K562 (cell line): ENCODE measurements at regions not wholly inside any gene's neighbourhood (a gene's known extent, or its start where the extent isn't known, plus 50 kb on each side); places are given as distances from the start of the nearest gene placed in this dataset.

Experiments
- ATAC-seq: fragments of 200-7000 bp; cut with Tn5 transposase; 3 replicates; pipeline ENCODE4 v1.9.1; 2020; ENCODE audit warnings: moderate library complexity
- BruUV-seq: library from RNA; stranded (reverse); fragments of 400-500 nt; replicated peaks from 2 replicates; lab custom pipeline; 2021; lab: Mats Ljungman, UMichigan
- CTCF ChIA-PET: fragments of 300-600 bp; formaldehyde crosslinking; extraction: SDS; loops from one replicate; lab custom pipeline; 2021; ENCODE audit warnings: low intra/inter-chr PET ratio; lab: Yijun Ruan, JAX
- POLR2A ChIA-PET: fragments of 300-600, 350-650 bp; sonication (Branson Sonifier 250); formaldehyde crosslinking; extraction: SDS; loops from one replicate; lab custom pipeline; 2021; ENCODE audit warnings: antibody characterized with exemption, inconsistent platforms; lab: Yijun Ruan, JAX
- DNase-seq, 4 experiments: peaks; one replicate each; pipeline versions ENCODE4 v3.0.0 to v3.0.0-alpha.2; 2011 to 2018; ENCODE audit warnings: low spot score in 3 of 4, mixed read lengths in 3 of 4; ENCODE audit errors: extremely low read depth in 1 of 4
- FAIRE-seq: peaks from 2 replicates; lab custom pipeline; 2011; peaks lifted over from hg19 to GRCh38; lab: Jason Lieb, UNC
- H2AFZ ChIP-seq: 2 replicates; pipeline ENCODE4 v1.6.0; 2011; ENCODE audit warnings: low read depth, low read length, control low read depth, inconsistent platforms
- H3K27ac ChIP-seq: fragments of 200-600 bp; 3 replicates; pipeline ENCODE4 v1.8.0; 2011; ENCODE audit warnings: low read depth, mild to moderate bottlenecking, control low read depth, inconsistent platforms, low read length, moderate library complexity, mixed read lengths; ENCODE audit errors: extremely low read depth
- H3K27me3 ChIP-seq, 2 experiments: fragments of 300-600 bp in 1 of 2; 2 replicates in 1 of 2; 3 replicates in 1 of 2; pipeline versions ENCODE4 v1.6.0 to v1.8.0; 2011; ENCODE audit warnings: inconsistent platforms in 2 of 2, low read length in 2 of 2, mild to moderate bottlenecking in 1 of 2, mixed read lengths in 1 of 2, moderate library complexity in 1 of 2; ENCODE audit not compliant: control insufficient read depth in 2 of 2, insufficient read depth in 2 of 2
- H3K36me3 ChIP-seq: fragments of 300-600 bp; 3 replicates; pipeline ENCODE4 v1.8.0; 2011; ENCODE audit warnings: mild to moderate bottlenecking, low read length, inconsistent platforms; ENCODE audit not compliant: control insufficient read depth, insufficient read depth
- H3K4me1 ChIP-seq, 2 experiments: fragments of 200-600 bp in 1 of 2; replicated peaks in 1 of 2; 2 replicates in 1 of 2; 3 replicates in 1 of 2; pipeline versions ENCODE4 v1.5.1 to v1.8.0; 2011; ENCODE audit warnings: inconsistent platforms in 2 of 2, low read length in 2 of 2, mild to moderate bottlenecking in 1 of 2, mixed read lengths in 1 of 2, moderate library complexity in 1 of 2; ENCODE audit not compliant: control insufficient read depth in 2 of 2, insufficient read depth in 2 of 2
- H3K4me2 ChIP-seq: 2 replicates; pipeline ENCODE4 v1.6.1; 2011; ENCODE audit warnings: low read length, control low read depth, inconsistent platforms, mixed read lengths; ENCODE audit not compliant: insufficient read depth
- H3K4me3 ChIP-seq: fragments of 200-600 bp; sonication (generic), shearing (Covaris generic); 2 replicates; pipeline ENCODE4 v1.5.1; 2016; ENCODE audit warnings: control low read depth, inconsistent platforms
- H3K79me2 ChIP-seq: fragments of 200-600 bp; 3 replicates; pipeline ENCODE4 v1.8.0; 2011; ENCODE audit warnings: low read length, inconsistent platforms; ENCODE audit not compliant: control insufficient read depth, insufficient read depth
- H3K9ac ChIP-seq, 2 experiments: 2 replicates each; pipeline versions ENCODE4 v1.6.0 to v1.6.1; 2011; ENCODE audit warnings: low read depth in 2 of 2, low read length in 2 of 2, control low read depth in 1 of 2, inconsistent platforms in 1 of 2, mild to moderate bottlenecking in 1 of 2, mixed read lengths in 1 of 2; ENCODE audit not compliant: insufficient read depth in 1 of 2
- H3K9me1 ChIP-seq: one replicate; pipeline ENCODE4 v1.6.0; 2011; ENCODE audit warnings: inconsistent platforms, mild to moderate bottlenecking, low read length, moderate library complexity; ENCODE audit not compliant: control insufficient read depth, insufficient read depth
- H3K9me3 ChIP-seq: replicated peaks from 2 replicates; pipeline ENCODE4 v1.5.1; 2011; ENCODE audit warnings: low read depth, low read length, inconsistent platforms; ENCODE audit not compliant: control insufficient read depth, insufficient read depth
- H4K20me1 ChIP-seq: replicated peaks from 2 replicates; pipeline ENCODE4 v1.6.1; 2011; ENCODE audit warnings: low read length, inconsistent platforms, mixed read lengths; ENCODE audit not compliant: control insufficient read depth, insufficient read depth
- ADNP ChIP-seq: fragments of 200-800 bp; sonication (Bioruptor generic); IDR thresholded peaks from 2 replicates; pipeline ENCODE4 v1.6.1; 2016; ENCODE audit warnings: missing genetic modification characterization, missing compliant biosample characterization
- CCNT2 ChIP-seq: IDR thresholded peaks from 2 replicates; pipeline ENCODE4 v1.6.1; 2011; ENCODE audit warnings: borderline replicate concordance, low read depth, mild to moderate bottlenecking, moderate library complexity, mixed read lengths, low read length; ENCODE audit not compliant: insufficient read length; ENCODE audit errors: extremely low read depth
- KDM1A ChIP-seq, 2 experiments: fragments of 450-650 bp; IDR thresholded peaks; 2 replicates each; pipeline ENCODE4 v1.6.1; 2016; ENCODE audit warnings: mild to moderate bottlenecking in 2 of 2
- RFX5 ChIP-seq: IDR thresholded peaks from 2 replicates; pipeline ENCODE4 v1.6.1; 2011; ENCODE audit warnings: low read depth, mild to moderate bottlenecking, improper control_type of control experiment, low read length
- ZNF197 ChIP-seq: fragments of 200-800 bp; sonication (Bioruptor generic); IDR thresholded peaks from 2 replicates; pipeline ENCODE4 v1.6.1; 2016; ENCODE audit warnings: low read depth, missing genetic modification characterization, missing compliant biosample characterization
- ZNF24 ChIP-seq: fragments of 450-650 bp; IDR thresholded peaks from 2 replicates; pipeline ENCODE4 v1.6.1; 2016
- ZNF639 ChIP-seq, 2 experiments: fragments of 200-800 bp in 1 of 2; sonication (Bioruptor generic) in 1 of 2; sonication (generic) in 1 of 2; formaldehyde crosslinking in 1 of 2; IDR thresholded peaks in 1 of 2; conservative IDR thresholded peaks in 1 of 2; 2 replicates each; pipeline versions ENCODE4 v1.5.0 to v1.6.1; 2016 to 2020; ENCODE audit warnings: missing compliant biosample characterization in 1 of 2, missing genetic modification characterization in 1 of 2, missing genetic modification reagents in 1 of 2
- WGBS: fragments of 100-300 bp; shearing (Covaris generic); methylation state at CpG from one replicate; pipeline ENCODE4 v1.1.6; 2016; ENCODE audit warnings: low coverage, mixed read lengths; ENCODE audit not compliant: insufficient coverage; ENCODE audit errors: missing lambda C conversion rate; 5-methylcytosine and 5-hydroxymethylcytosine counted together
- in situ Hi-C: fragments of 300-500 bp; cut with MboI; formaldehyde crosslinking; loops from 4 replicates; pipeline ENCODE4 v1.15.0; 2018; ENCODE audit warnings: inconsistent platforms, mixed read lengths
- intact Hi-C: fragments of 100-400 bp; cut with micrococcal nuclease; formaldehyde crosslinking; loops from 2 replicates; pipeline ENCODE4 v1.14.2; 2022

GRCh38 chr6:2388554-2389324 is 143.3 kb upstream of the GMDS start:
- no peaks in the 10 kb centered on the region for H3K9me1 ChIP-seq
- intact Hi-C loops = no loop called here
- no peak for FAIRE-seq
- H3K9me3 ChIP-seq = no peaks in the 10 kb centered on the region
- DNase-seq = no peak
- no peaks in the 10 kb centered on the region for H3K36me3 ChIP-seq
- no peak overlapping the region for H2AFZ ChIP-seq
- H3K27ac ChIP-seq = no peak overlapping the region
- H3K27me3 ChIP-seq = peaks cover 2 to 21% of the 10 kb centered on the region in 2 experiments; a peak in 3 of 5 replicates
- no peak for TF ChIP-seq ZNF197 (CRISPR knock-in tag)
- peak; percentile 62; the same call in 1 of the 2 replicates for TF ChIP-seq RFX5
- TF ChIP-seq ZNF24 = no peak
- TF ChIP-seq CCNT2 = no peak
- no peak for TF ChIP-seq ADNP (tag)
- 0 out of 4 replicates have a peak, but pooled peaks of 1 of the 2 experiments have one; percentile 32 for TF ChIP-seq KDM1A (IDR thresholded peaks at IDR 0.05)
- TF ChIP-seq ZNF639 (CRISPR knock-in tag; conservative IDR thresholded peaks at IDR 0.05 in 1 of 2, IDR thresholded peaks at IDR 0.05 in 1 of 2) = no peak
- no peaks in the 10 kb centered on the region for H3K79me2 ChIP-seq
- no peak overlapping the region for H3K4me3 ChIP-seq
- ChIA-PET CTCF (no interaction called here), POLR2A (interaction anchor here (1.0 kb wide), 1 partner anchor 279 kb away, joined by 3 read pairs; no protein-coding TSS in a partner anchor)
- under 1% methylated on average over 11 of the region's 11 CpGs for WGBS
- no peak overlapping the region for H3K4me2 ChIP-seq
- ATAC-seq = no peak
- no TSS peak for BruUV-seq
- no peaks in the 10 kb centered on the region for H4K20me1 ChIP-seq
- in situ Hi-C loops = no loop called here
- no peaks in the 10 kb centered on the region for H3K4me1 ChIP-seq
- no peak overlapping the region for H3K9ac ChIP-seq
